Hematopoietic multipotent progenitor cell treated with erythropoietin and hydrocortisone succinate and interleukin-3 and kit ligand, for 6 days (in vitro differentiated cells): ENCODE measurements at regions not wholly inside any gene's neighbourhood (a gene's known extent, or its start where the extent isn't known, plus 50 kb on each side); places are given as distances from the start of the nearest gene placed in this dataset.

Experiments
- DNase-seq: peaks from one replicate; pipeline ENCODE4 v3.0.0-alpha.2; 2015

DNA sequence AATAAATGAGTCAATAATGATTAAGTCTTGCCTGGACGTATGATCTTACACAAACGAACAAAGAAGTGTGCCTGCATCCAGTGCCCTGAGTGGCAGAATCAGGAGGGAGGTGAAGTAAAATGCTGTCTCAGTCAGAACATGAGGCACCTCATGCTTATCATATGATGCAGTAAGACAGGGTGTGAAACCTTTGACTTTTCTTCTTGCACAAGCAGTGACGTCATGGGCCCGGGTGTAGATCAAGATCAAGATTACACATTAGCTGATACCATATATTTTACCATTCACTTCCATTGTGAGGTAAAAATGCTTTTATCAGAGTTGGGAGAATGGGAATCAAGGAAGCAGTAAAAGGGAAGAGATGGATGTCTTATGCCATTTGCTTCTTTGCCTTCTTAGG lies 291.6 kb upstream of the PLSCR5 start:
- no peak for DNase-seq

DNA sequence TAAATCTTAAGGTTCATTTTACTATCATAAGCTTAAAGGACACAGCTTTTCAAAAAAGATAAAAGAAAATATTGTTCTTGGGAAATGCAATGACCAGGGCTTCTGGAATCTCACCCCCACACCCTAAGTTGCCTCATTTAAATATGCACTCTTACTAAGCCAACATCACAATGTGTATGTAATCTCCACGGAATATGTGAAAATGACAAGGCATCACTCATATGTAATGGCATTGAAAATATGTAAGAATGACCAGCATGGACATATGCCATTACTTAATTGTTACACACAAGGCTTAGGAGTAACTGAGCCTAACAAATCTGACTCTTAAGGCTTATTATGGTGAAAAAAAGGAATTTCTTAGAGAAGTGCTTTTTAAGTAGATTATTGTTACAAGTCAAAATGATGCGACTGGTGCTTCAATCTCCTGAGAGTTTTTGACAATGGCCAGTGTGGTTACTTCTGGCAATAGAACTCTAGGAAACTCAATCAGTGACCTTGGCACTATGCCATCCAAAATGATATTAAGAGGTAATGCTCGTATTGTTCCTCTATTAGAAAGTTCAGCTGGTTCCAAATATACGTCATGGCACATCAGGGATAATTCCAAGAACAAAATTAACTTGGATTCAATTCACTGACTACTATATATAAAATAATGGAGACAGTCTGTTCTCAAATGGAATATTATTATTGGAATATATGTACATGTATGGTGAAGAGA lies 290.0 kb upstream of the PLSCR5 start:
- DNase-seq = no peak

DNA sequence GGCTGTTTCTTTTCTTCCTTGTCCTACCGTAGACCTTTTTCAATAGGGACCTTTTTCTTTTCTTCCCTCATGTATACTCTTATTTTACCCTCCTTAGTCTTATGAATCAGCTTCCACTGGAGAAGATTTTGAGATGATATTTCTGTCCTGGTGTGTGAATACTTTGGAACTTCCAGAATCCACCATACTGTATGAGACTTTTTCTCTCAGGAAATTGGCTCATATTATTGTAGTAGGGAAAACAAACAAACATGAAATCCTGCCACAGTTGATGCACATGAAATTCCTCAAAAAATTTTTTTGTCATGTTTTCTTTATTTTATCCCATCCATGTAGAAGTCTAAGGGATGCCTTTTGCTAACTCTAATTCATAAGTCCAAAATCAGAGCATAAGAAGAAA lies 289.3 kb upstream of the PLSCR5 start:
- no peak for DNase-seq

DNA sequence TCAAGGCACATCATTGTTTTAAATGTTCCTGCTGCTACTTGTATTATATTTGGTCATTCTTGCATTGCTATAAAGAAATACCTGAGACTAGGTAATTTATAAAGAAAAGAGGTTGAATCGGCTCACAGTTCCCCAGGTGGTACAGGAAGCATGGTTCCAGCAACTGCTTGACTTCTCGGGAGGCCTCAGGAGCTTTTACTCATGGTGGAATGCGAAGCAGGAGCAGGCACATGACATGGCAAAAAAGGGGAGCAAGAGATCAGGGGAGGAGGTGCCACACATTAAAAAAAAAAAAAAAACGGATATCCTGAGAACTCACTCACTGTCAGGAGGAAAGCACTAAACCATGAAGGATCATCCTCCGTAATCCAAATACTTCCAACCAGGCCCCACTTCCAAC lies 286.9 kb upstream of the PLSCR5 start:
- DNase-seq = no peak

DNA sequence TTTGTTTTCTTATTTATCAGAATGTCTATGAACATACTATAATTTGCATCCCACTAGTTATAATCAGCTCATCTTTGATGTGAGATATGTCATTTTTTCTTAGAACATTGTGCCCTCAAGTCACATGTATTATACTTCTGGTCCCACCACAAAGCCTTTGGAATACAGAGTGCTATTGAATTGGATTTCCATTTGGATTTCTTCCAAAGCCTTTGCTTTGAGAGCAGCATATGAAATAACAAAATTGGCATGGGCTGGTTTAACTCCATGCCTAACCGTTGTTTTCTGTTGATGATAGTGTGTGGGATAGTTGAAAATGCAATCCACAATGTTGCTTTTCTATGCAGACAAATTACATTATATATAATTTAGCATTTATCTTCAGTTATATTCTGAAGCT lies 284.5 kb upstream of the PLSCR5 start:
- DNase-seq = no peak

DNA sequence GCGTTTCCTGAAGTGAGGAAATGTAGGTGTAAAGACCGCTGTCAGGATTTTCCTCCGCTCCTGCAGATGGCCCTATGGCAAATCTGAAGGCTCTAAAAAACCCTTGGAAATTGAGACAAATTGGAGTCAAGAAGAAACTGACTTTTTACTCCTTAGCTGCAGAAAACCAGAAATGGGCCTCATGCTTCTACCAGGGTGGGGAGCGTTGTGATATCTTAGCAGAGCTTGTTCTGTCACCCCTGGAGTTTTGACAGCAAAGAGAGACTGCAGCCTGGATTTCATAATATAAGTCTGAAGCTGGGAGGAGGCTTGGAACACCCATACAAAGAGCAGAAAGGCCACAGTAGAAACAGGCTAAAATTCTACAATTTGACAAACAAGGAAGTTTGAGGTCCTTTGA lies 283.0 kb upstream of the PLSCR5 start:
- DNase-seq = no peak

DNA sequence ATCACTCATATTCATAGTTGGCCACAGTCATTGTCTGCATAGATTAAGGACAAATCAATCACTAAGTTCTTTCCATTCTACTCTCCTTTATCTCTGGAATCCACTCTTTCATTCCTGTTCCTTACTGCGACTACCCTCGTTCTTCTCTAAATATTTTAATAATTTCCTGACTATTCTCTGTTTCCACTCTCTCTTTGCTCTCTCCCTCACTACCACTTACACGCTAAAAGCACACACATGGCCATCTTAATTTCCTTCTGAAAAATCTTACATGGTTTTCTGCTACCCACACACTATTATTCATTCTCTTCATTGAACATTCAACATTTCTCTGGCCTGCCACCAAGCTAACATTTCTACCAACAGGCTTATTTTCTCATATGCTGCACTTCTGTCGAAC lies 279.6 kb upstream of the PLSCR5 start:
- DNase-seq = no peak

DNA sequence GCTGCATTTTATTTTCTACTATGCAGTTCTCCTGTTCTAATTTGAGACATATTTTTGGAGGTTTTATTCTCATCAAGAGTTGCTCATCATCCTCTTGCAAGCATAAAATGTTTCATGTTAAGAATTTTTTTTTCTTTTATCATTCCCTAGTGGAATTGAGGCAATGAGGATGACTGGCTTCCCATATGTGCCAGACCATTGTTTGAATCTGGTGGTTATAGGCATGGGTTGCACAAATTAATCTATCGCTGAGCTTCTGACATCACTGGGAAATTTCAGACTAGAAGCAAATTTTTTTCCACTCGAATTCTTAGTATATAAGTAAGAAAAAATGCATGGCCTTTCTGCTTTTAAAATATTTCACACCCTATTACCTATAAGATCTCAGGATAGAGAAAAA lies 279.1 kb upstream of the PLSCR5 start:
- no peak for DNase-seq

DNA sequence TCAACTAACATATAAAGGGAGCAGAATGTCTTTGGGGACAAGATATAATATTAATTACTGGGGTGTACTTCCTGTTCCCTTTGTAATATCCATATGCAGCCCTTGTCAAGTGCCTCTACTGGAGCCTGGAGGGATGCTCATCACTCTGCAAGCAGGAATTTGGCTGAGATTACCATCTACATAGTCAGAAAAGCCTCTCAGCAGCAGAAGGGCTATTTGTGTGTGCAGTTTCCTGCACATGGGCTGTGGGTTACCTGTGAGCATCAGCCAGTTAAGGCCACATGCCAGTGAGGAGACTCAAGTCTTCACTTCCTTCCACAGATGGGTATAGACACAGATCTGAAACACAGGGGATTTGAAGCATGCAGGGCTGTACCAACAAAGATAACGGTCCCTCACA lies 278.1 kb upstream of the PLSCR5 start:
- DNase-seq = no peak

DNA sequence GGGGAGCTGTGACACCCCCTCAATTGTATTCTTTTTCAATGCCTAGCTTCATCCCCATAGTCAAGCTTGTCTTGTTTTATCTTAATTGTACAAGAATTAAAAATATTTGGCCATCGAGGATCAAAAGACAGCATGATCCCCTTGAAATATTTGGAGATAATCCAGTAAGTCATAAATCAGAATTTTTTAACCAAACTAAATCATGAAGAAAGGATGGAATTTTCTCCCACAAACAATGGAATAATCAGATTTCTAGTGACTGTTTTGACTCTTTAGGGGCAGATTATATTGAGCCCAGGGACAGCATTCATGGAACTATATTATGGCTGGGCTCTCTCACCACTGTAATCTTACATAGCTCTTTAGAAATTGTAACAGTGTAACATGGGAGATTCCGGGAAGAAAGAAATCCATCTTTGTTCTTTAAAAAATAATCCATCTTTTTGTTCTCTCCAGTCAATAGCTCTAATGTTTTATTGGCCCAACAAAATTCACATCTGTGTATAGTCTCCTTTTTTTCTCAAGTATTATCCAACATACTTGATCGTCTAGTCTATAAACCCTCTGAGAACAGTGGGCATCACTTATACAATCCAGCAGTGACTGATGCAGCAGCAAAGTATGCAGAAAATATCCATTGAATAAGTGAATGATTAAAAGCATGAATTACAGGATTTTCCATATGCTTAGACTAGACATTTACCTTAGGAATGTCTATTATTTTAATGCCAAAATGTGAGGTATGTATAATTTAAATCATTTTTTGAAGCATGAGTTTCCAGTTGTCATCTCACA lies 277.0 kb upstream of the PLSCR5 start:
- DNase-seq = no peak

DNA sequence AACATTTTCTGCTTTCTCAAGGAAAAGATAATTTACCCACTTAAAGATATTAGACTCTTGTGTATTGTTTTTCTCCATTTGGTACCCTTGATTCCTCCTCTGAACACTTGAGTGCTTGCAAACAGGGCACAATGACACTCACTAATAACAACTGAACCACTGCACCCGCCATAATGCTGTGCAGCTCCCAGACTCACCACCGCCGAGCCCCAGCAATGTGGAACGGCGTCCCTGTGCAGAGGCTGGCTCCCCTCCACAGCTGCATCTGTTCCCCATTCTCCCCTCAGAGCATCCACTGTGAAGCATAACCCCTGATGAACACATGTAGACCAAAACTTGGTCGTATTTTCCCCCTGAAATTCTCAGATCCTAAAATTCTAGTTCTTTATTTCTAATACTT lies 276.2 kb upstream of the PLSCR5 start:
- DNase-seq = no peak

DNA sequence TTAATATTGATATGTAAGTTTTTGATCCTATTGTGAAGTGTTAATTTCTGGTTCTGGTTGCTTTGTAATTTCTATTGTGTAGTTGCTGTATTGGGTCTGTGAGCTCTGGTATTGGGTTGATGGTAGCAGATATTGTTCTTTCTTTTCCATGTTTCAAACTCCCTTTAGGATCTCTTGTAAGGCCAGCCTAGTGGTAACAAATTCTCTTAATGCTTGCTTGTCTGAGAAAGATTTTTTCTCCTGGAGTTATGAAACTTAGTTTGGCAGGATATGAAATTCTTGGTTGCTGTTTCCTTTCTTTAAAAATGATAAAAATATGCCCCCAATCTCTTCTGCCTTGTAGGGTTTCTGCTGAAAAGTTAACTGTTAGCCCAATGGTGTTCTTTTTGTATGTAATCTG lies 268.6 kb upstream of the PLSCR5 start:
- DNase-seq = no peak

DNA sequence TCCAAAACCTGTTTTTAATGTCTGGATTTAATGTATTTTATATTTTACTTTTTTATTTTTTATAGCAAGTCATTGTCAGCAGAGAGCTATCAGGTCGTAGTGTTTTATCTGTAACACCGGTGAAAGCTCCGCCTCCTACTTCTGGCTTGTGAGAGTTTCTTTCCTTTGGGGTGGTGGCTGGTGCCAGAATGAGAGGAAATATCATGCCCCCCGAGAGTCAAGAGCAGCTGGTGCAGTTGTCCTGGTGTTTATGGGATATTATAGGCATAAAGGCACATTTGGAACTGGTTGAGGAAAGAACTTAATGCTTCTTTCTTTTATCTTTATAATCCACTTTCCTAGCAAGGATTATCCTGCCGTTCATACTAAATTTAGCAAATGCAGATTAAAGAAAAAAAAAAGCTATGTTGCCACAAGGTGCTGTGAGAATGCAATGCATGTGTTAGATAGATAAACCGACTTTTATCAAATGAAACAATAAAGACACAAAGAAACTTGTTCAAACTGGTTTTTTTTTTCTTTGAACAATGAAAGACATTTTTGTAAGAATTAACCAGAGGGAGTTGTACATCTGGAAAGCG lies 260.1 kb upstream of the PLSCR5 start:
- DNase-seq = no peak

DNA sequence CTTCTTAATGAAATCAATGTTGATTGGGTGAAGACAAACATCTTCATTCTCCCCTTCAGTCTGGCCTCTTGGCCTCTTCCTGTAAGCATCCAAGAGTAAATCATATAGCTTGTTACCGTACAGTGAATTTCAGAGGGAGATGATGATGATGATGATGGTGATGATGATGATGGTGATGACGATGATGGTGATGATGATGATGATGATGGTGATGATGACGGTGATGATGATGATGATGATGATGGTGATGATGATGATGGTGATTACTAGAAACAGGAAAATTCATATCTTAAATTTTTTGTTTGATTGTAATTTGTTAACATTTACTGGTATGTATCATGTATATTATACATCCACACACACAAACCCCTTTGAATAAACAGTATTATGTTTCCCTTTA lies 256.1 kb upstream of the PLSCR5 start:
- no peak for DNase-seq

DNA sequence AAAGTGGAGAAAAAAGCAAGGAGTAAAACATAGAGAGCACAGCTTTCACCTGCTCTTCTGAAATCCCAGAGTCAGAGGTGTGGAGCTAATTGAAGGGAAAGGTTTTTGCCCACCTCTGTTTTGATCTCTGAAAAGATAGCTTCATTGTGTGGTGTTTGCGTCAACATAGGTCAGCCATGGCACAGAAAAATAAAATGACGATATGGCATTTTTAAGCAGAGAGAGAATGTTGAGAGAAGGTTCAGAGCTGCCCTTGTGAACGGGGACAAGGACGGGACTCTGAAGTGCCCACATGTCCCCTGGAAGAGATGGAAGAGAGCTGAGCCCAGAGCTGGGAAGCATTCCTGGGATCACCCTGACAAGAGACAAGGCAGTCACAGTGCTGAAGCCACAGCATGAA lies 249.4 kb upstream of the PLSCR5 start:
- no peak for DNase-seq

DNA sequence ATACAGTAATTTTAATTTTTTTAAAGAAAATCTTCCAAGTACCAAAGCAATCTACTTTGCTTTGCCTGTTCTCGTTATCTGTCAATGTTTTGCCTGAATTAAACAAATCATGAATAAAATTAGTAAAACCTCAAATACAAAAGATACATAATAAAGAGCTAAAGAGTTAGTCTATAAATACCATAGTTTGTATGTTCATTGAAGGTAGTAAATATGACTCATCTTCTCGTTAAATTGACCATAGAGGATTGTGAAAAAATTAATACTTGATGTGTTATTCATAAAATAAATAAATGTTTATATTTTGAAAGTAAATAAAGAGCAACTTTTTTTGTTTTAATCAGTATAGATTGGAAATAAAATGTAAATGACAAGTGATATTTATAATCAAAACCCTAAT lies 246.5 kb upstream of the PLSCR5 start:
- DNase-seq = no peak

DNA sequence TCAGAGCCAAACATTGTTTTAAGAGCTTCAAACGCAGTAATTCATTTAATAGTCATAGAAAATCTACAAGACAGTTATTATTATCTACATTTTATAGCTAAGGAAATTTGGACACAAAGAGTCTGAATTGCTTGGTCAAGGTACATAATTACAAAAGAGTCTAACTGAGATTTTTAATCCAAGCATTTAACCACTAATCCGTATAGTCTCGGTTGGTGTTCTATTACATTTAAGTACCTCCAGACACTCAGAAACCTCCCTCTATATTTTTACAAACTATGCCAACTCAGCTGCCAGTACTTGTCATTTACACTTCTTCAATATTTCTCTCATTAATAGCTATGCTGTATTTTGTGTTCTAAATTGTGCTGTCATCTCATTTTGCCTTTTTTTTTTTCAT lies 240.2 kb upstream of the PLSCR5 start:
- no peak for DNase-seq

DNA sequence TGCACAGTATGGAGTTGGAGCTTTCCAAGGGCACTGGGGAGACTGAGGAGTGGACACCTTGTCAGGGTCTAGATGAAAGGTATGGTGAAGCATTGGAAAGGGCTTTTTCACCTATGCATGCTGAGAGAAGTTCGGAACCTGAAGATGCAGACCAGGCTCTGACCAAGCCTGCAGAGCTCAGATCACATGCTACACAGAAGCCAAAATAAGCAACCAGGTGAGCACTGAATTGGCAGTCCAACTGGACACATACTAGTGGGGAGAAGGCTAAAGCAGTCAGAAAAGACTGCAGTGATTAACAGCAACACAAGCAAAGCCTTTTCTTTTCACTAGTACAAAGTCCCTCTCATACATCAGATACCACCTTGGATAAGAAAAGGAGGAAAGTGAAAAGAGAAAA lies 238.3 kb upstream of the PLSCR5 start:
- no peak for DNase-seq

DNA sequence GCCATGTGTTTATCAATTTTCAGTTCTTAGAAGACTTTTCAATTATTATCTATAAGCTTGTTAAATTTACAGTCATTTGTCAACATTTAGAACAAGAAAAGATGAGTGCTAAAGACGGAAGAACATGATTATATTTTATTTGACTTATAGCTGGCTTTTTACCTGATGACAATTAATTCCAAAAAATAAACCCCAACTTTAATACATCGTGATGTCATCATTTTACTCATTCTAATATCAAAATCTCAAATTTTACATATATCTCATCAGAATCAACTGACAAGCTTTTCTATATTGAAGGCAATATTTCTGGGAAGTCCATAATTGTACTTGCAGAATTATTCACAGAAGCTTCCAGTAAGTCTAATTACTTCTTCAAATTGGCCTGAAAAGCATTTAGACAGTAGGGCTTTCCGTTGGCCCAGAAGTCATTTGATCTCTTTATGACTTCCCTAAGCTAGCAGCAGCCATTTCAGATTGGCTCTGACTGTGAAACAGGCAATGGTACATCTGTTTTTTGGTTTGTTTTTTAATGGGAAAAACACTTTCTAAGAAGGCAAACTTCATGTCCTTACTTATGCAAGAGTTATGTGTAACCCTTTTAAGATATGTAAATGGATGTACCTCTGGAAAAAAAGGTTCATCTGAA lies 234.7 kb upstream of the PLSCR5 start:
- DNase-seq = no peak

DNA sequence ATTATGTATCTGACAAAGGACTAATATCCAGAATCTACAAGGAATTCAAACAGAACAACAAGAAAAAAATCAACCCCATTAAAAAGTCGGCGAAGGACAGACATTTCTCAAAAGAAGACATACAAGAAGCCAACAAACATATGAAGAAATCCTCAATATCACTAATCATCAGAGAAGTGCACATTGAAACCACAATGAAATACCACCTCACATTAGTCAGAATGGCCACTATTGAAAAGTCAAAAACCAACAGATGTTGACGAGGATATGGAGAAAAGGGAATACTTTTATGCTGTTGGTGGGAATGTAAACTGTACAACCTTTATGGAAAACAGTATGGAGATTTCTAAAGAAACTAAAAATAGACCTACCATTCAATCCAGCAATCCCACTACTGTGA lies 233.1 kb upstream of the PLSCR5 start:
- no peak for DNase-seq

DNA sequence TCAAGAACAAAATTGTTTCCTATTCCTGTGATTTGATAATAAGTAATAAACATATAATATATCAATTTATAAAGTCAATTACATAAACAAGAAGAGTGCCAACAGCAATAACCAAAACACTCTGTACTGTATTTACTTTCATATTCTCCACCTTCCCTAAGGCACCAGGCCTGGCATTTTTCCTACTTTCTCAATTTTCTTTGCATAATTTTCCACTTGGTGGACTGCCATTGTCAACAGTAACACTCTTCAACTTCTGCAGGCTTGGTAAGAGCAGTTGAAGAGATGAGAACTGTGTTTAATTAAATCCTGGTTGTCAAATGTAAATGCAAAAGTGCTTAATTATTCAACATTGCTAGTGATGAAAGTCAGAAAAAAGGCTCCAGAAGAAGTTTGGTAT lies 229.8 kb upstream of the PLSCR5 start:
- no peak for DNase-seq

DNA sequence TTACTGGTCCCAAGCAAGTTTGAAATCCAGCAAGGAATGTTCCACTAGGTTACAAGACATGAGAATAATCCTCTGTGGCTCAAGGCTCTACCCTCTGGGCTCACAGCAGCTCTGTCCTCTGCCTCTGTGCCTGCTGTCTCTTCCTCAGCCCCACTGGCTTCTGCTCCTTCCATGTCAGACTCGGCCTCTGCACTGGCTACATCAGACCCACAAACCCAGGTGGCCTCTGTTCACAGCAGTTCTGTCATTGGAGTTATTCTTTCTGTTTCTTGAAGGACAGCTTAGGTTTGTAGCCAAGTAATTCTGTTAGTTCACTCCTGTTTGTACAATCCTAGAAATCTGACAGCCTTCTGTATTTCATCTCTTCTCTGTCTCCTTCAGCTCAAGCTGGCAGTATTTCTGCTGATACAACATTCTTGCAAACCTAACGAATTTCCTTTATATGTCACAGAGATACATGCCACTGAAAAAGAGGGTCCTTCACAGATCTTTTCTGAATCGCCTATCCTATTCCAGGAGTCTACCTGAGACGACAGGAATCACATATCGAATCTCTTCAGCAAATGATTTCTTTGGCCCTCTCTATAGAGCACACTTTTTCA lies 227.8 kb upstream of the PLSCR5 start:
- no peak for DNase-seq

DNA sequence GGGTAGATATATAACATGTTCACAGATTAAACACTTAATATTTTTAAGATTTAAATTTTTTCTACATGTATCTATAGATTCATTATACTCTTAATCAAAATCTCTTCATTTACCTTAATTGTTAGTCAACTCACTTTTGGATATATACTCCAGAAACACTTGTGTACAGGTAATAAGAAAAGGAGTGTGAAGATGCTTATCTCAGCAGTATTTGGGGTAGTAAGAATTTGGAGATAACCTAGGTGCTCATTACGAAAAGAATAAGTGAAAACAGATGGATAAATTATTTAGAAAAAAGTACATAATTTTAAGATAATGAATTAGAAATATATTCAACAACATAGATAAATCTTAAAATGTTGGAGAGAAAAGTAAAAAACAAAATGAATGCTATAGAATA lies 226.5 kb upstream of the PLSCR5 start:
- no peak for DNase-seq

DNA sequence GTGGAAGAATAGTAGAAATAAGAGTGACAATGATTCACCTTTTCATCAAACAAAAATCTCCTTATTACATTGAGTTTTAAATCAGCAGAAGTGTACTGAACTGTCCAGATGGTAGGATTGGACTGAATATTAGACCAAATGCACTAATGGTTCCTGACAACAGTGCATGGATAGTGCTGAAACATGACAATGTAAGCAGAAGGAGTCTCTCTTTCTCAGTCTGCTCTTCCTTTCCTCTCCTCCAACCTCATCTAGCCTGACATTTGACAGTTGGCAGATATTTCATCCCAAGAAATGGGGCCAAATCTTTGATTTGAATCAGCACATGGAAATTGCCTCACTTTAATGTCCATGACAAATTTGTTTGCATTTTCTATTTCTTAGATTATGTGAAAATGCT lies 225.1 kb upstream of the PLSCR5 start:
- no peak for DNase-seq
